HG03039 (cell line): ENCODE measurements at regions not wholly inside any gene's neighbourhood (a gene's known extent, or its start where the extent isn't known, plus 50 kb on each side); places are given as distances from the start of the nearest gene placed in this dataset.

Source experiments
- ATAC-seq: cut with Tn5 transposase; IDR thresholded peaks from one replicate; pipeline ENCODE4 v1.9.1; 2021; ENCODE audit warnings: mild to moderate bottlenecking, moderate library complexity; ENCODE audit not compliant: unreplicated experiment

GRCh38 chr16:55152875-55153390 lies 171.1 kb upstream of the IRX6 start:
- no peak for ATAC-seq

GRCh38 chr16:55154262-55154661 lies 169.7 kb upstream of the IRX6 start:
- no peak for ATAC-seq

- no peak for ATAC-seq
Observed at GRCh38 chr16:55154956-55155355, 169.0 kb upstream of the IRX6 start.

GRCh38 chr16:55155815-55156214 lies 168.2 kb upstream of the IRX6 start:
- ATAC-seq: no peak

- ATAC-seq: no peak
Observed at GRCh38 chr16:55169780-55170179, 154.2 kb upstream of the IRX6 start.

GRCh38 chr16:55171241-55171640 lies 152.8 kb upstream of the IRX6 start:
- no peak for ATAC-seq

GRCh38 chr16:55175389-55175788 lies 148.6 kb upstream of the IRX6 start:
- ATAC-seq: no peak

GRCh38 chr16:55176901-55177300 lies 147.1 kb upstream of the IRX6 start:
- ATAC-seq: no peak

- ATAC-seq: no peak
Observed at GRCh38 chr16:55179411-55179810, 144.6 kb upstream of the IRX6 start.

GRCh38 chr16:55179852-55180585 lies 144.0 kb upstream of the IRX6 start:
- no peak for ATAC-seq

- no peak for ATAC-seq
Observed at GRCh38 chr16:55184052-55184451, 140.0 kb upstream of the IRX6 start.

- no peak for ATAC-seq
Observed at GRCh38 chr16:55184619-55185018, 139.4 kb upstream of the IRX6 start.

- no peak for ATAC-seq
Observed at GRCh38 chr16:55189224-55189623, 134.8 kb upstream of the IRX6 start.

GRCh38 chr16:55189682-55190636 lies 134.0 kb upstream of the IRX6 start:
- ATAC-seq: no peak

GRCh38 chr16:55192734-55193133 lies 131.3 kb upstream of the IRX6 start:
- ATAC-seq: no peak

- no peak for ATAC-seq
Observed at GRCh38 chr16:55203570-55203969, 120.4 kb upstream of the IRX6 start.

GRCh38 chr16:55204069-55204468 lies 119.9 kb upstream of the IRX6 start:
- no peak for ATAC-seq

- ATAC-seq: no peak
Observed at GRCh38 chr16:55204923-55205322, 119.1 kb upstream of the IRX6 start.

- ATAC-seq: no peak
Observed at GRCh38 chr16:55207693-55208428, 116.1 kb upstream of the IRX6 start.

- no peak for ATAC-seq
Observed at GRCh38 chr16:55209626-55210025, 114.4 kb upstream of the IRX6 start.

GRCh38 chr16:55212791-55213190 lies 111.2 kb upstream of the IRX6 start:
- ATAC-seq: no peak
